H9 (cell line): ENCODE measurements at regions not wholly inside any gene's neighbourhood (a gene's known extent, or its start where the extent isn't known, plus 50 kb on each side); places are given as distances from the start of the nearest gene placed in this dataset.

ENCODE experiments used
- DNase-seq: peaks from one replicate; pipeline ENCODE4 v3.0.0-alpha.2; 2017
- H2AFZ ChIP-seq: one replicate; pipeline ENCODE4 v1.6.1; 2013; ENCODE audit warnings: mild to moderate bottlenecking, low read length, control low read depth, moderate library complexity
- H2AK5ac ChIP-seq: 2 replicates; pipeline ENCODE4 v1.6.1; 2013; ENCODE audit warnings: low read length, control low read depth, mixed read lengths; ENCODE audit not compliant: insufficient read length
- H2BK120ac ChIP-seq: one replicate; pipeline ENCODE4 v1.6.1; 2013; ENCODE audit warnings: low read depth, mild to moderate bottlenecking, low read length, control low read depth, inconsistent platforms; ENCODE audit not compliant: poor library complexity, severe bottlenecking
- H2BK12ac ChIP-seq: 2 replicates; pipeline ENCODE4 v1.6.1; 2013; ENCODE audit warnings: low read length, control low read depth, mixed read lengths, low read depth; ENCODE audit not compliant: insufficient read length
- H2BK15ac ChIP-seq: 2 replicates; pipeline ENCODE4 v1.6.1; 2013; ENCODE audit warnings: low read depth, low read length, control low read depth
- H2BK20ac ChIP-seq: one replicate; pipeline ENCODE4 v1.6.1; 2013; ENCODE audit warnings: low read depth, mild to moderate bottlenecking, low read length, control low read depth, inconsistent platforms; ENCODE audit not compliant: poor library complexity, severe bottlenecking
- H2BK5ac ChIP-seq: 2 replicates; pipeline ENCODE4 v1.6.1; 2013; ENCODE audit warnings: low read length, control low read depth, mixed read lengths; ENCODE audit not compliant: insufficient read length
- H3K14ac ChIP-seq: 2 replicates; pipeline ENCODE4 v1.6.1; 2013; ENCODE audit warnings: low read length, control low read depth; ENCODE audit not compliant: insufficient read depth
- H3K18ac ChIP-seq: 2 replicates; pipeline ENCODE4 v1.6.1; 2013; ENCODE audit warnings: low read depth, mild to moderate bottlenecking, mixed read lengths, low read length, control low read depth; ENCODE audit not compliant: insufficient read length
- H3K23ac ChIP-seq: 2 replicates; pipeline ENCODE4 v1.6.1; 2013; ENCODE audit warnings: low read length, control low read depth, mixed read lengths, low read depth; ENCODE audit not compliant: insufficient read length
- H3K23me2 ChIP-seq: 2 replicates; pipeline ENCODE4 v1.6.1; 2013; ENCODE audit warnings: low read depth, mild to moderate bottlenecking, mixed read lengths, low read length, control low read depth; ENCODE audit not compliant: insufficient read length, poor library complexity, severe bottlenecking
- H3K27ac ChIP-seq: 2 replicates; pipeline ENCODE4 v1.5.1; 2013; ENCODE audit warnings: low read length, control low read depth, mixed read lengths, low read depth; ENCODE audit not compliant: insufficient read length
- H3K27me3 ChIP-seq: 2 replicates; pipeline ENCODE4 v1.6.1; 2013; ENCODE audit warnings: low read length, control low read depth, inconsistent platforms; ENCODE audit not compliant: insufficient read depth
- H3K4ac ChIP-seq: 2 replicates; pipeline ENCODE4 v1.6.1; 2013; ENCODE audit warnings: low read depth, mild to moderate bottlenecking, control low read depth, inconsistent platforms, low read length, moderate library complexity
- H3K4me1 ChIP-seq: 2 replicates; pipeline ENCODE4 v1.6.1; 2013; ENCODE audit warnings: low read length, control low read depth, inconsistent platforms; ENCODE audit not compliant: insufficient read depth
- H3K4me2 ChIP-seq: 2 replicates; pipeline ENCODE4 v1.6.1; 2013; ENCODE audit warnings: low read length, control low read depth, mixed read lengths; ENCODE audit not compliant: insufficient read length, insufficient read depth
- H3K56ac ChIP-seq: 2 replicates; pipeline ENCODE4 v1.6.1; 2013; ENCODE audit warnings: low read depth, mild to moderate bottlenecking, mixed read lengths, low read length, control low read depth; ENCODE audit not compliant: insufficient read length
- H3K79me1 ChIP-seq: 2 replicates; pipeline ENCODE4 v1.6.1; 2013; ENCODE audit warnings: low read depth, mild to moderate bottlenecking, moderate library complexity, low read length, control low read depth, inconsistent platforms; ENCODE audit not compliant: insufficient read depth, poor library complexity, severe bottlenecking
- H3K79me2 ChIP-seq: 2 replicates; pipeline ENCODE4 v1.6.1; 2013; ENCODE audit warnings: low read length, control low read depth, inconsistent platforms; ENCODE audit not compliant: insufficient read depth
- H3K9ac ChIP-seq: 2 replicates; pipeline ENCODE4 v1.6.1; 2013; ENCODE audit warnings: low read length, control low read depth, mixed read lengths; ENCODE audit not compliant: insufficient read length; ENCODE audit errors: extremely low read depth
- H3K9me3 ChIP-seq: one replicate; pipeline ENCODE4 v1.6.1; 2013; ENCODE audit warnings: low read depth, low read length, inconsistent platforms; ENCODE audit not compliant: control insufficient read depth
- H3T11ph ChIP-seq: one replicate; pipeline ENCODE4 v1.6.1; 2013; ENCODE audit warnings: mild to moderate bottlenecking, low read length, control low read depth, inconsistent platforms
- H4K20me1 ChIP-seq: one replicate; pipeline ENCODE4 v1.6.1; 2013; ENCODE audit not compliant: control insufficient read depth, insufficient read length, insufficient read depth
- H4K5ac ChIP-seq: 2 replicates; pipeline ENCODE4 v1.6.1; 2013; ENCODE audit warnings: low read depth, mild to moderate bottlenecking, mixed read lengths, low read length, control low read depth; ENCODE audit not compliant: insufficient read length
- H4K8ac ChIP-seq: replicated peaks from 2 replicates; pipeline ENCODE4 v1.6.1; 2013; ENCODE audit warnings: low read length, control low read depth, mixed read lengths, low read depth; ENCODE audit not compliant: insufficient read length
- H4K91ac ChIP-seq: 2 replicates; pipeline ENCODE4 v1.6.1; 2013; ENCODE audit warnings: low read depth, mild to moderate bottlenecking, moderate library complexity, mixed read lengths, low read length, control low read depth; ENCODE audit not compliant: insufficient read length
- H3K27ac Mint-ChIP-seq, 3 experiments: 2 replicates in 2 of 3; 3 replicates in 1 of 3; pipeline ENCODE4 v1.8.0; 2020 to 2021; ENCODE audit warnings: mixed read lengths in 3 of 3, mild to moderate bottlenecking in 1 of 3, moderate library complexity in 1 of 3
- H3K27me3 Mint-ChIP-seq: 2 replicates; pipeline ENCODE4 v1.8.0; 2021; ENCODE audit warnings: low read depth, mild to moderate bottlenecking, moderate library complexity, mixed read lengths
- H3K36me3 Mint-ChIP-seq, 3 experiments: 2 replicates in 2 of 3; 3 replicates in 1 of 3; pipeline ENCODE4 v1.8.0; 2020 to 2021; ENCODE audit warnings: low read depth in 3 of 3, mixed read lengths in 3 of 3; ENCODE audit not compliant: insufficient read depth in 1 of 3
- H3K4me1 Mint-ChIP-seq, 2 experiments: 2 replicates each; pipeline ENCODE4 v1.8.0; 2020; ENCODE audit warnings: mixed read lengths in 2 of 2
- H3K4me3 Mint-ChIP-seq, 2 experiments: 2 replicates in 1 of 2; 3 replicates in 1 of 2; pipeline ENCODE4 v1.8.0; 2020 to 2021; ENCODE audit warnings: mild to moderate bottlenecking in 2 of 2, mixed read lengths in 2 of 2, moderate library complexity in 1 of 2
- H3K9me3 Mint-ChIP-seq, 2 experiments: 2 replicates in 1 of 2; 3 replicates in 1 of 2; pipeline ENCODE4 v1.8.0; 2020; ENCODE audit warnings: mild to moderate bottlenecking in 2 of 2, mixed read lengths in 2 of 2, moderate library complexity in 1 of 2
- WGBS: extraction: QIAGEN DNeasy Blood & Tissue Kit; methylation state at CpG from one replicate; pipeline ENCODE4 v1.1.7; 2013; ENCODE audit warnings: missing lambda C conversion rate, low lambda C conversion rate, mixed read lengths; ENCODE audit not compliant: insufficient read length; ENCODE audit errors: extremely low coverage; 5-methylcytosine and 5-hydroxymethylcytosine counted together
- TF ChIP-seq, protein P1 (sequence below): fragments of 200-600 bp; sonication (generic); conservative IDR thresholded peaks from 3 replicates; pipeline ENCODE4 v1.8.0; 2021; ENCODE audit warnings: antibody characterized with exemption, mild to moderate bottlenecking

DNA sequence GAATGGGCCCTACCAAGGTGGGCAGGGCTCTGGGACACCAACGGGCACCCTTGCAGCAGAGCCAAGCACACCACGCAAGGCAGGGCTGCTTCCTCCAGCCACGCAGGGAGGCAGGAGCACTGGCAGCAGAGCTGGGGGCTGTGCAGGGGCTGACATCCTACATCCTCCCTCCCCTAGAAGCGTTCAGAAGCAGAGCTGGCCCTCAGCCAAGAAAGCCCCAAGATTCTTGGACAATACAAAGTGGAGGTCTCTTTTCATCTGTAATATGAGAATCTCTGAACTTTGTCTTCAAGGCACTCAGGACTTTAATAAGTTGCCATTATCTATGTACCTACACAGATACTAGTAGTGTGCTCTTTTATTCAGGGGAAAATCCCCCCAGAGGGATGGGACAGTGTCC is 128.1 kb upstream of the AGAP1 start:
- H2AFZ ChIP-seq: no peak overlapping the region
- no peak overlapping the region for H3K27ac ChIP-seq
- no peak overlapping the region for H4K8ac ChIP-seq
- no peaks in the 10 kb centered on the region for H3K27me3 ChIP-seq
- H3K79me2 ChIP-seq: no peaks in the 10 kb centered on the region
- H2BK12ac ChIP-seq: no peak overlapping the region
- no peaks in the 10 kb centered on the region for H3K23me2 ChIP-seq
- no CpG with 5 or more reads among the region's 4 CpGs for WGBS
- H3K9me3 Mint-ChIP-seq: no peaks in the 10 kb centered on the region
- no peak overlapping the region for H2BK120ac ChIP-seq
- peaks cover 11% of the 10 kb centered on the region for H3K27me3 Mint-ChIP-seq
- no peak for DNase-seq
- no peak overlapping the region for H2BK15ac ChIP-seq
- no peak overlapping the region for H4K5ac ChIP-seq
- no peak overlapping the region for H2BK20ac ChIP-seq
- H2BK5ac ChIP-seq: no peak overlapping the region
- H3K4me1 Mint-ChIP-seq: no peaks in the 10 kb centered on the region; a peak in 1 of 4 replicates
- no peak overlapping the region for H3K4me2 ChIP-seq
- no peak overlapping the region for H4K91ac ChIP-seq
- TF ChIP-seq, protein P1, sequence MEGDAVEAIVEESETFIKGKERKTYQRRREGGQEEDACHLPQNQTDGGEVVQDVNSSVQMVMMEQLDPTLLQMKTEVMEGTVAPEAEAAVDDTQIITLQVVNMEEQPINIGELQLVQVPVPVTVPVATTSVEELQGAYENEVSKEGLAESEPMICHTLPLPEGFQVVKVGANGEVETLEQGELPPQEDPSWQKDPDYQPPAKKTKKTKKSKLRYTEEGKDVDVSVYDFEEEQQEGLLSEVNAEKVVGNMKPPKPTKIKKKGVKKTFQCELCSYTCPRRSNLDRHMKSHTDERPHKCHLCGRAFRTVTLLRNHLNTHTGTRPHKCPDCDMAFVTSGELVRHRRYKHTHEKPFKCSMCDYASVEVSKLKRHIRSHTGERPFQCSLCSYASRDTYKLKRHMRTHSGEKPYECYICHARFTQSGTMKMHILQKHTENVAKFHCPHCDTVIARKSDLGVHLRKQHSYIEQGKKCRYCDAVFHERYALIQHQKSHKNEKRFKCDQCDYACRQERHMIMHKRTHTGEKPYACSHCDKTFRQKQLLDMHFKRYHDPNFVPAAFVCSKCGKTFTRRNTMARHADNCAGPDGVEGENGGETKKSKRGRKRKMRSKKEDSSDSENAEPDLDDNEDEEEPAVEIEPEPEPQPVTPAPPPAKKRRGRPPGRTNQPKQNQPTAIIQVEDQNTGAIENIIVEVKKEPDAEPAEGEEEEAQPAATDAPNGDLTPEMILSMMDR: no peak
- H3K56ac ChIP-seq: no peak overlapping the region
- H3K23ac ChIP-seq: no peak overlapping the region
- H3K9ac ChIP-seq: no peak overlapping the region
- no peaks in the 10 kb centered on the region for H3K9me3 ChIP-seq
- no peaks in the 10 kb centered on the region for H3K4me1 ChIP-seq
- no peak overlapping the region for H3K27ac Mint-ChIP-seq
- no peak overlapping the region for H3K4me3 Mint-ChIP-seq
- no peak overlapping the region for H3K18ac ChIP-seq
- no peak overlapping the region for H2AK5ac ChIP-seq
- no peaks in the 10 kb centered on the region; a peak in 1 of 7 replicates for H3K36me3 Mint-ChIP-seq
- H4K20me1 ChIP-seq: no peaks in the 10 kb centered on the region
- no peak overlapping the region for H3K4ac ChIP-seq
- H3K79me1 ChIP-seq: no peaks in the 10 kb centered on the region
- no peak overlapping the region for H3K14ac ChIP-seq
- H3T11ph ChIP-seq: no peak overlapping the region
